HG02970 (cell line): ENCODE measurements at regions not wholly inside any gene's neighbourhood (a gene's known extent, or its start where the extent isn't known, plus 50 kb on each side); places are given as distances from the start of the nearest gene placed in this dataset.
"Not testable (repeated sequence)": the region's sequence is repeated elsewhere in the genome, so short reads cannot be mapped to it uniquely, and the experiment has no call there.

Experiments used
- ATAC-seq: cut with Tn5 transposase; IDR thresholded peaks from one replicate; pipeline ENCODE4 v1.9.1; 2021; ENCODE audit warnings: mild to moderate bottlenecking, moderate library complexity, moderate number of reproducible peaks; ENCODE audit not compliant: unreplicated experiment, low FRiP score

GRCh38 chr11:22920939-22921565 is 60.8 kb upstream of the CCDC179 start:
- ATAC-seq, result peak; percentile 91

- no peak for ATAC-seq
These were observed 62.4 kb upstream of the CCDC179 start for GRCh38 chr11:22922672-22923071.

GRCh38 chr11:22923561-22923960 is 63.3 kb upstream of the CCDC179 start:
- ATAC-seq, result no peak

GRCh38 chr11:22926341-22926740 is 66.1 kb upstream of the CCDC179 start:
- ATAC-seq, result no peak

GRCh38 chr11:22927793-22928192 is 67.5 kb upstream of the CCDC179 start:
- no peak for ATAC-seq

- no peak for ATAC-seq
These were observed 68.1 kb upstream of the CCDC179 start for GRCh38 chr11:22928207-22928917.

- ATAC-seq, result peak; percentile 85
These were observed 70.7 kb upstream of the CCDC179 start for GRCh38 chr11:22930816-22931594.

- no peak for ATAC-seq
These were observed 78.4 kb upstream of the CCDC179 start for GRCh38 chr11:22938691-22939090.

- not testable (repeated sequence) for ATAC-seq
These were observed 81.3 kb upstream of the CCDC179 start for GRCh38 chr11:22941544-22941943.

GRCh38 chr11:22957786-22958185 is 97.5 kb upstream of the CCDC179 start:
- no peak for ATAC-seq

- no peak for ATAC-seq
These were observed 114.0 kb upstream of the CCDC179 start for GRCh38 chr11:22974251-22974650.

- ATAC-seq, result no peak
These were observed 115.9 kb upstream of the CCDC179 start for GRCh38 chr11:22976146-22976545.

- no peak for ATAC-seq
These were observed 122.6 kb upstream of the CCDC179 start for GRCh38 chr11:22982903-22983302.

- ATAC-seq, result no peak
These were observed 123.8 kb upstream of the CCDC179 start for GRCh38 chr11:22984045-22984444.

- no peak for ATAC-seq
These were observed 129.1 kb upstream of the CCDC179 start for GRCh38 chr11:22989371-22989770.

GRCh38 chr11:22991196-22991595 is 130.9 kb upstream of the CCDC179 start:
- ATAC-seq, result no peak

GRCh38 chr11:23006730-23007129 is 146.5 kb upstream of the CCDC179 start:
- no peak for ATAC-seq

- no peak for ATAC-seq
These were observed 150.6 kb upstream of the CCDC179 start for GRCh38 chr11:23010790-23011335.

GRCh38 chr11:23012930-23013329 is 152.7 kb upstream of the CCDC179 start:
- ATAC-seq, result no peak

- no peak for ATAC-seq
These were observed 153.2 kb upstream of the CCDC179 start for GRCh38 chr11:23013509-23013908.

- no peak for ATAC-seq
These were observed 161.1 kb upstream of the CCDC179 start for GRCh38 chr11:23021287-23021863.
